ENCODE measurements at regions not wholly inside any gene's neighbourhood (a gene's known extent, or its start where the extent isn't known, plus 50 kb on each side); places are given as distances from the start of the nearest gene placed in this dataset.

GRCh38 chr5:82330530-82331270 lies 52.5 kb upstream of the RPS23 start:
- peak in 1 of 2 experiments; percentile 28 for DNase-seq

- no peak for DNase-seq
Measured at GRCh38 chr5:82329393-82329792, 51.2 kb upstream of the RPS23 start.
